GM18511 (cell line): ENCODE measurements at regions not wholly inside any gene's neighbourhood (a gene's known extent, or its start where the extent isn't known, plus 50 kb on each side); places are given as distances from the start of the nearest gene placed in this dataset.

Experiments
- ATAC-seq: cut with Tn5 transposase; IDR thresholded peaks from one replicate; pipeline ENCODE4 v1.9.1; 2021; ENCODE audit warnings: mild to moderate bottlenecking, moderate library complexity; ENCODE audit not compliant: unreplicated experiment

DNA sequence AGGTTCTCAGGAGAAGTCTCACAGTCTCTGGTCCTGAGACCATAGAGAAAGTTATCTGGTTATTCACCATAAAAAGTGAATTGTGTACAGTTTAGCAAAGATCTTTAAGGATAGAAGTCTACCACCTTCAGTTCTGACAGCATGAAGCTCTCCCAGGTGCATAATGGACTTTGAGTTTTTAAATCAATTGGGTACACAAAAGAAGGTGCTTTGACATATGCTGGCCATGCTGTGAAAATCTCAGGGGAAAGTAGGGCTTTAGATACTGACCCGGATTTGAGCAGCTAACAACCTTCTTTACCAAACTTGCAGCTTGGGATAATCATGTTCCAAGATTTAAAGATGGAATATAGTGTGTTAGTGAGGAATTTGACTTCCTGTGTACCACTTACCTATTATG, 264.2 kb downstream of the ZSWIM6 start:
- no peak for ATAC-seq

DNA sequence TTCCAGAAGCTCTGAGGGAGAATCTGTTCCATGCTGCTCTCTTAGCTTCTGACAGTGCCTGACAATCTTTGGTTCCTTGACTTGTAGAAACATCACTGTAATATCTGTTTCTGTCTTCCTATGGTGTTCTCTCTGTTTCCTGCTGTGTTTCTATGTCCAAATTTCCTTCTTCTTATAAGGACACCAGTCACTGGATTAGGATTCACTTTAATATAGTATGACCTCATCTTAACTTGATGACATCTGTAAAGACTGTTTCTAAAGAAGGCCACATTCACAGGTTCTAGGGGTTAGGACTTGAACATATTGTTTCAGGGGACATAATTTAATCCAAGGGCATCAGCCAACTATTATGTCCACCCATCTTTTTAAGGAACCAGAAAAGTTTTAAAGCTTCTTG, 265.6 kb downstream of the ZSWIM6 start:
- ATAC-seq, result no peak

DNA sequence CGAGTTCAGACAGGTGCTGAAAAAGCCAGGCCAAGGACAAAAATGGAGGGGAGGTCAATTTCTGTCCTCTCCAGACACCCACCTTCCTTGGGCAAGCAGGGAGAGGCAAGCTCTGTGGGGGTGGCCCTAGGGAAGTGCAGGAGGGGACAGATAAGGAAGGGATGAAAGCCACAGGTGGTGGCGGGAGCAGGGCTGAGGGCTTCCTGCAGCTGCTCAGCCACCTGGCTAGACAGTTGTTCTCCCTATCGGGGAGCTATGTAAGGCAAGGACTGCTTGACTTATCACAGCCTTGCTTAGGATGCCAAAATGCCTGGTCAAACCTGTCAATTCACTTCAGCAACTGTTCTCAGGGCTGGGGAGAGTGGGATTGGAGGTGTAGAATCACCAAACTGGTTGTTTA, 266.1 kb downstream of the ZSWIM6 start:
- no peak for ATAC-seq

DNA sequence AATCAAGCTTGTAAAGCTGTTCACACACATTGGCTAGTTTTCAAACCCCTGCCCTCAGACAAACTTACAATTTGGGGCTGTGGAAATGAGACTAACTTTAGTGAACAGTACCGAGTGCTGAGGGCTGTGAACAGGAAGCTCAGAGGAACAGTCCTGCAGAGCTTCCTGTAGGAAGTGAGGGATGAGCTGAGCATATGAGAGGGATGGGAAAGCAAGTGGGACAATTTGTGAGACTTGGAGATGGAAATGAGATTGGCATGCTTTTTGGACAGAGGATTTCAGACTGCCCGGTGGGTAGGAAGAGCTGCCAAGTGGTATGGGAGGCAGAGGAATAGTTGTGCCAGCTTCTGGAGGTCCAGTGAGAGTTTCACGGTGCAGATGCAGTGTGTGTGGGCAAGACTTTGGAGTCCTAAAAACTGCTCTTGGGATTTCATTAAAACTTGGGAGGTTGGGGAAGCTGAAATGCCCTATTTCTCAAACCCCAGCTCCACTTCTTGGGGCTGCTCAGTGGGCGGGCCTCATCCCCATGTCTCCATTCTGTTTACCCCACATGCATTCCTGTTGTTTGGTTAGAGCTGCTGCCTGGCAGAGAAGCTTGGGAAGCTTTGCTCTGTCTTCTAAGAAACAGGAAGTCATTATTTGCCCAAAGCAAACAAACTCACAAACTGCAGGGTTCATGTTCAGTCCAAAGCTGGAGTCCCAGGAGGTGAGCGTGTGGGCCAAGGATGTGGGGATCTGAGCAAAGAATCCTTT, 267.5 kb downstream of the ZSWIM6 start:
- ATAC-seq, result no peak

DNA sequence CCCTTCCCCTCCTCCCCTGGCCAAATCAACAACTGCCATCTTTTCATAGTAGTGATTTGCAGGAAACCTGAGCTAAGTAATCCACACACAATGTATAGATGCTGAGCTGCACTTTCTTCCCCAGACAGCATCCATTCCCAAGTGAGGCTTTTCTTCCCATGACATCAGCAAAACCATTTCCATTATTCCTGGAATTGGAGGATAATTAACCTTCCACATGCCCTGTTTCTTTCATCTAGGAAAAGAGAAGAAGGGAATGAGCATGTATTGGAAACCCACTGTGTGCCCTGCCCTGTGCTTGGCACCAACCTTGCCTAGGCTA, 268.0 kb downstream of the ZSWIM6 start:
- no peak for ATAC-seq

DNA sequence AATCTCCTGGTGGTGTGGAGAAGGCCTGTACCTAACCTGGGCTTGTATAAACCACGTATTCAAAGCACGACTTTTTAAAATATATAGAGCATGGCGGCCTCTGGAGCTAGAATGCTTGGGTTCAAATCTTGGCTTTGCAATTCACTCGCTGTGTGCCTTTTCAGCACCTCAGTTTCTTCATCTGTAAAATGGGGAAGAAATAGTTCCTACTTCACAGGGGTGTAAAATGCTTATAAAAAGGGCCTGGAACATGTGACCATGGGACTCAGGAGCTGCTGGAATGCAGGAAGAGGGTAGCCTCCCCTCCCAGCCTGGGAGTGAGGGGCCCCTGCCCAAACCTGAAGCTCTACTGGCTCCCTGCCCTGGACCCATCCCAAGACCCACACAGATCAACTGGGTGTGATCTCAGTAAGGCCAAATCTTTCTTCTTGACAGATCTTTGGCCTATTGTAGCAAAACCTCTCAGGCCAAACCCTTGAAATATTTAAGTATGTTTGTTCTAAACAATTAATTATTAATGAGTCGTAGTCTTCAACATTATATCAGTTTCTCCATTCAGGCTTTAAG, 269.0 kb downstream of the ZSWIM6 start:
- no peak for ATAC-seq

DNA sequence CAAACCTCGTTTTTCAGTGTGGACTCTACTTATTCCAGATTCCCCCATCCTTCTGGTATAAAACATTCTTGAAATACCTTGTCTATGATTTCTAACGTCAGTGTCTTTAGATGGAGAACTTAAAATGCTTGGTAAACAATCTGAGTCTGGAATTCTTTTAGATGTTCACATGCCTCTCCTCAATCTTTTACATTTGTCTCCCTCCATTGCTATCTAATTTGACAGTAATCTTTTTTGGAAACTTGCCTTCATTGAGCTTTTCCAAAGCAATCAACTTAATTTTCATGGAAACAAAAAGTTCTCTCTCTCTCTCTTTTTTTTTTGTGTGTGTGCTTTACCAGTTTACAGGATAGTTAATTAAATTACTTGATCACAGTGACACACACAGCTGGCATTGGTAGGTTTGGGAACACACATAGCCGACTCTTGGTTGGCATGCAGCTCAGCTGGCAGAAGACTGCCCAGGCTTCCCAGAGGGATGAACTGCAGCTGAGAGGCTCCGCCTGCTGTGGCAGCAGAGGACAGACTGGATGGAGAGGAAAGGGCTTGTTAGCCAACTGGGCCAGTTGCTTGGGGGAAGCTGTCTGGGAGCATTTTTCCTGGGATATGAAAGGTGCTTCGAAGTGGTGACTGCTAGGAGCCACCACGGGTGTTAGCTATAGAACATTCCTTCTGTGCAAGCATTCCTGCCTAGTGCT, 271.3 kb downstream of the ZSWIM6 start:
- no peak for ATAC-seq

DNA sequence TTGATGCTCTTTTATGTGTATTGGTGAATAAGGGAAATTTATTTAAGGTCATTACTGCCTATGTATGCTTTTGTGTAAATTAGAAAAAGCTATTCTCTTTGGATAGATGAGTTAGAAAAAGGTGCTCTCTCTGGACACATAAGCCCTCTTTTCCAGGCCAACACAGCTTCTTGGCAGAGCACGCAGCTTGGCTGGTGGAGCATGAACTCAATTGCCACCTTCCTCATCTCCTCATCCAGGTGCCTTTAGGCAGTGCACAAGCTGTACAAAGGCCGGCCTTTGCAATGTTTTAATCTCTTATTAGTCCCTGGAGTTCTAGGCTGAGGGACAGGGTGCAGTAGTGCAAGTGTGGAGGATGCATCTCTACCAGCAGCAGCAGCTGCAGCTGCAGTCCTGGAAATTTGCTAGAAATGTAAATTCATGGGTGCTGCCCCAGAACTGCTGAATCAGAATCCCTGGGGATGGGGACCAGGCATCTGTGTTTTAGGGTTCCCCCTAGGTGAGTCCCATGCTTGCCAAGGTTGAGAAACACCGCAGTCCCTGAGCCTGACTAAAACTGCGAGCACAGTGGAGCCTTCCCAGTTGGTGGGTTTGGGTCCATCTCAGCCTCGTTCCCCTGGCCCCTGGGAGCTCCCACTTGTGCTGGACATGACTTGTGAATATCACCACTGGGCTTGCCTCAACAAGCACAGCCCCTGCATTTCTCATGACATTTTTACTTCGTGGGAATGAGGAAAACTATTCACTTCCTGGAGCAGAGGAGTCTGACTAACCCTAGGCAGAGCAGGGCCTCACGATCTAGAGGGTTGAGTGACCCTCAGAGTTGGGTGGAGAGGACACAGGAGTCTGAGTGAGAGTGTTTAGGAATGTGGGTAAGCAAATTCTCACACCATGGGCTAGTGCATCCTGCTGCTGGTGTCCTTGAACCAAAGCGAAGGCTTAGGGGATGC, 272.3 kb downstream of the ZSWIM6 start:
- ATAC-seq, result no peak

DNA sequence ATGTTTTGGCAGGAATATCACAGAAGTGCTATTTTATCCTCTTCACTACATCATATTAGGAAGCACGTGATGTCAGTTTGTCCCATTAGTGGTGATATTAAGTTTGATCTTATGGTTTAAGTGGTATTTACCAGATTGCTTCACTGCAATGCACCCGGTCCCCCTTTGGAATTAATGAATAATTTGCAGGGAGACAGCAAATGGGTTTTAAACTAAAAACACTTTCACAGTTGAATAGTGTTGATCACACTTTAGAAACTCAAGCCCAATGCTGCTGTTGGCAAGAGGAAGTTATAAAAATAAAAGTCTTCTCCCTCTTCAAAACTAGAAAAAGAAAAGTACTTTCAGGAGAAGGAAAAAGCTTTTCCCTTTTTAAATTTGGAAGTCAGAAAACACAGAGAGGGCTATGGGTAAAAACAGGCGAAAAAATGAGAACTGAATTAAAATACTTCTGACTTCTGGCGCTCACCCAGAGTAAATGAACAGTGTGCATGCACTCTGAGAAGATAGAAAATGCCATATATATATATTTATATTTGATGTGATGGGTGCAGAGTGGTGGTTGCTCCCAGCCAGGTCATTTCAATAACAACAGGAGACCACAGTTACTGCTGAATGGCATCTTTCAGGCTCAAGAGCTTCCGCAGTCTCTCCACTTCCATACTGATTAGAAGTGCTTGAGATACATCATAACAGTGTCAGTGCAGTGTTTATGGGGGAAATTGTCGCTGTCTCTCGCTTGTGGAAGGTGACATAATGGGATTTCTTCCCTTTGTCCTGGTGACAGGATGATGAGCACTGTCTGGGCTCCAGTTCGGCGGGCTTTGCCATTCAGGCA, 278.0 kb downstream of the ZSWIM6 start:
- ATAC-seq, result no peak

DNA sequence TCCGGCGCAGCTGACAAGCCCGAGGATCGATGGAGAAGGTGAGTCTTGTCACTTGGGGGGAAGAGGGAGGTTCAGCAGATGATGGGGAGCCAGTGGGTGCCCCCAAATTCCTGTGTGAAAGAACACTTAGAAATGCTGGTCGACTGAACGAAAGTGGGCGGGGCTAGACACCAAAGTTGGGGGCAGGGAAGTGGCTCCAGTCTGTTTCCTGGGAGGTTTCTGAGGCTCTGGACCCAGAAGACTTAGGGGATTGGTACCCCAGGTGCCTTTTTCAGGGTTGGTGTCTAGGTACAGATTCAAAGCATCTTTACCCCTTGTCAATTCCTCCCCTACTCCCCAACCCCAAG, 278.6 kb downstream of the ZSWIM6 start:
- ATAC-seq, result no peak

DNA sequence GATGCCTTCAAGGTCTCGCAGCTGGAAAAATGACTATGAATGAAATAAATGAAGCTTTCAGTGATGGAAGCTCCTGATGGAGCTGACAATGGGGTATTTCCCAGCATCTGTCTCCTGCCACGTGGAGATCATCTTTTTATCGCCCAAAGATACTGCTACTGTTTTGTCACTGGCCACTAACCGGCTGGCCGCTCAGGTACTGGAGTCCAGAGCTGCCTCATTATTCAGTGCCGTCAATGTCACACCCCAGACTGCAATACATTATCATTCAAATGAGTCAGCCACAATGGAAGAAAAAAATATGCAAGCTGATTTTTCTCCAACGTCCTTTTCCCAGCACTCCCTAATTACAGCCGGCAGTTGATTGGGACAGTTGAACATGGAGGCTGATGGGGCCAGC, 280.4 kb downstream of the ZSWIM6 start:
- ATAC-seq, result no peak

DNA sequence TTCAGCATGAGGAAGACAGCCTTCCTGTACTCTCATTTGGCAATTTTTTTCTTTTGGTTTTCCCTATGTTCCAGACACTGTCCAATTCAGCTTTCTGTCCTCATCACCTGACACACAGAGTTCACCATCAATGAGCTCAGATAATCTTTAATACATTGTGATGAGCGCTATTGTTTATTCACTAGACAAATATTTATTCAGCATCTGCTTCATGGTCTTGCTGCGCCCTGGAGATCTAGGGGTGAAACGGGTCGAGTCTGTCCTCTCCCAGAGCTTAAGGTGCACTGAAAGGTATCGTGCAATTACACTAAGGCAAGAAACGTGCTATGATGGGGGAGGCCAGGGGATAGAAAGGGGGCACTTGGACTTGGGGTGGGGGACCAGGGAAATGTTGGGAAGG, 281.6 kb downstream of the ZSWIM6 start:
- no peak for ATAC-seq

DNA sequence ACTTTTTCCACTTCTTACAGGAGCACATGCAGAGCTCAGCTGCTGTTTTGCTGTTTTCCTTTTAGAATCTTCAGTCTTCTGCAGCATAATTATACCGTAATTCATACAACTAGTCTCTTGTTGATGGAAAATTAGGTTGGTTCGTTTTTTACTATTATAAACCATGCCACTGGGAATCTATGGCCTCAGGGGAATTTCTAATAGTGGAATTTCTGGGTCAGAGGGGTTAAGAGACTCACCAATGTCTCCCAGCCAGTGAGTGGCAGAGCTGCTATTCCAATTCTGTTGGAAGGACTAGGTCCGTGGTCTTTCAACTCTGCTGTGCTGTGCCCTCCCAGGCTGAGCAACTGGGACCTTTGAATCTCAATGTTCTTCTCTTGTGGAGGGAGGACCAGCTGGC, 282.5 kb downstream of the ZSWIM6 start:
- no peak for ATAC-seq

DNA sequence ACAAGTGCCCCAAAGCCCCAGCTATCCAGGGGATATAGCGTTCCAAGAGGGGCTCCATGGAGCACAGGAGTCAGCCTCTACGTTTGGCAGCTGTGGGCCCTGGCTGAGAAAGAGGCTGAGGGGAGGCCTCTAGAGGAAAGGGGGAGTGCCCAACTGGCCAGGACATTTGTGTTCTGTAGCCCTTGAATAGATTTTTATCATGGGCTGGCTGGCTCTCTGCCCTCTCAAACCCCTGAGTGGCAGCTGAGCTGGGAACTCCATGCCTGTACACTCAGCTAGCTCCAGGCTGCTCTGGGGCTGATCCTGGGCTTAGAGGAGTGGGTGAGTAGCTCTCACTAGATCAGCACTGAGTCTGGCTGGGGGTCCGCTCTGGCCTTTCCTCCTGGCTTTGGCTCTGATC, 285.0 kb downstream of the ZSWIM6 start:
- ATAC-seq, result no peak

DNA sequence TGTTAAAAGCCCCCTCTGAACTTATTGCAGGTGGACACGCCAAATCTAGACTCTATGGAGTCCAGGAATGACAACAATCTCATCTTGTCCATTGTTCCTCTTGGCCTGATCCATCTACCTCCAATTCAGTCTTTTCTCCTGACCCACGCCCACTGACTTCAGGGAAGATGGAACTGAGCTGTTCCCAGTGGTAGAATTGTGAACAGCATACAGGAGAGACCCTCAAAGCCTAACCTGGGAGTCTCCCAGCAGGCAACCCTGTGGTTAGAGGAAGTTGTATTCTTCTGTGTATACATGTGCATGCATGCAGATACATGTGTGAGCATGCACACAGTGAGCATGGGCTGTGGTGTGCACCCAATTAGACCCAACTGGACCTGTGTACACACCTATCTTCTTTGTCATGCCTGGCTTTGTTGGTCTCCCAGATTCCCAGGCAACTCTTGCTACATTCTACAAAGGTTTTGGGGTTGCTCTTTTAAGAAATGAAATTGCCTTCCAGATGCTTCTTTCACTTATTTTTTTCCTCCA, 286.0 kb downstream of the ZSWIM6 start:
- ATAC-seq, result no peak

DNA sequence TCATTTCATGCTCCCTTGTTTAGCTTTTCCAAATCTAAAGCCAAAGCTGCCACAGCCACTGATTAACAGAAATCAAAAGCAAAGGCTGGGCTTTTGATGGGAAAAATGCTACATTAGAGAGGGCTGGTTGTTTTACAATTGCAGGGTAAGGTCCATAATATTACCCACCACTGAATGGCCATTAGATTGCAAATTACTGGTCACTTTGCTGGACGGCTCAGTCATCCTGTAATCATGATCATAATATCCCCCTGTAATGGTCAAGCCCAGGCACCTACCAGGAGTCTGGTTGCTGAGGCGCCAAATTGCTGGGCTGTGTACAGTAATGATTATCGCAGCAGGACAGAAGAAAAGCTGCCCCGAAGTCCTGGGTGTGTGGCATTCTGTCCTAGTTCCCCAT, 286.5 kb downstream of the ZSWIM6 start:
- no peak for ATAC-seq

DNA sequence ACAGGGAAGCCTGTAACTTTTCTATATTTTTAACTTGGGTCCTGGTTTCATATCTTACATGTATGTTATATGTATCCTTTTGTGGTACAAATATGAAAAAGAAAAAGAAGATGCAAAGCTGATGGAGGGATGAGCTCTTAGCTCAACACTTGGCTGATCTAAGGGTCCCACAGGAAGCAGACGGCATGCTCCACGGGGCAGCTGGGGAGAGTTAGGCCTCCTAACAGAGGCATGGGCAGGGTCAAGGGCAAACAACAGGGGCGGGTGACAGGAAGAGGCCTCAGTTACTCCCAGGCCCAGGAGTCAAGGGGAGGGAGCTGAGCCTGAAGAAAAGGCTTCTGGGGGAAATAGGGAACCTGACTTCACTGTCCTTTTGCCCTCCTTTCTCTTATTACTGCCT, 287.2 kb downstream of the ZSWIM6 start:
- no peak for ATAC-seq

DNA sequence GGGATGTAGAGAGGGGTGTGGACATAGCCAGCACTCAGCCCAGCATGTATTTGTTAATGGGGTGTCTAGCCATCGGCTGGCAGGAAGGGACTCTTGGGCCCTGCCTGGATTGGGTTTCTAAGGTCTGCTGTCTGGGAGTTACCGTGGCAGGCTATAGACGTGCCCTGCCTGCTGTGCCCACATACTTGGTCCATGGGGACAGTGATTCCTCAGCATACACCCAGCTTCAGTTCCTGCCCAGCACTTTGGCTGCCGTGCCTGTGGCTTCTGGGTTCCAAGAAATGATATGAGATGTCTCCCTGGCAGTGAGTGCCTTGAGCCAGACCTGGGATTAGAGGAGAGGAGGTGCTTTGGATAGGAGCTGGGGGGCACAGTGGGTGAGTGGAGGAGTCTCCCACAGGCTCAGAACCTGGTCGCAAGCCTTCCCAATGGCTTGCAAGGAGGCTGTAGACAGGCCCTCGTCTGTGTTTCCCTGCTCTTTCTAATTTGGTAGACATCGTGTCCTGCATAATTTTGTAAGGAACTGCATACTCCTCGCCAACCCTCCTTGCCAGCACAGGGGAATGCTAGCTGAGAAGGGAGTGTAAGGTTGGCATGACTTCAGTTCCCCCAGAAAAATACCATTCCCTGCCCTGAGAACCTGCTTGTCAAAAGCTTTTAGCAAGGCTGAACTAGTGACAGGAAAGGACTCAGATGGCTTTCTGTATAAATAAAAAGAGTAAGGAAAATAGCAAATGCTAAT, 287.9 kb downstream of the ZSWIM6 start:
- ATAC-seq, result no peak

DNA sequence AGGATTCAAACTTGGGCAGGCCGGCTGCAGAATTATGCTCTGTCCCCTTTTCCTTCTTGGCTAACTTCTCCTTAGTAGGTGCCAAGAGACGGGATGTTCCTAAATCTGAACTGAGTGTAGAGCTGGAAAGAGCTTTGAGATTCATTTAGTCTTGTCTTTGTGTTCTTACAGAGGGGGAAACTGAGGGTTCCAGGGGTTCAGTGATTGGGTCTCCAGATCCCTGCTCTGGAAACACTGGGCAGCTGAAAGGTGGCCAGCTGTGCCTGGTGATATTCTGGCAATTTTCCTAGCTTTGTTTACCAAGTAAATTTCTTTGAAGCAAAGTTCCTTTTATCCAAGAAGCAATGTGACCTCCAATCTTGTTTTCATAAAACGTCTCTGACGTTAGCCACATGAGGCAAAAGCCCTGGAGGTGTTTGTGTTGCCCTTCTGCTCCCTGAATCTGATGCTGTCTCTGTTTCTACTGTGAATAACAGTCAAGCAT, 288.7 kb downstream of the ZSWIM6 start:
- ATAC-seq, result no peak
